DOHH2 (cell line): ENCODE measurements at regions not wholly inside any gene's neighbourhood (a gene's known extent, or its start where the extent isn't known, plus 50 kb on each side); places are given as distances from the start of the nearest gene placed in this dataset.
"Not testable (repeated sequence)": the region's sequence is repeated elsewhere in the genome, so short reads cannot be mapped to it uniquely, and the experiment has no call there.

Source experiments
- CTCF ChIP-seq: fragments of 200-600 bp; sonication (generic); IDR thresholded peaks from one replicate; pipeline ENCODE4 v1.5.1; 2014; ENCODE audit warnings: antibody characterized with exemption, mild to moderate bottlenecking, low read depth, low read length; ENCODE audit not compliant: poor library complexity, severe bottlenecking
- EZH2phosphoT487 ChIP-seq: fragments of 200-600 bp; sonication (generic); IDR thresholded peaks from 2 replicates; pipeline ENCODE4 v1.6.1; 2017; ENCODE audit warnings: borderline replicate concordance, mild to moderate bottlenecking, antibody characterized with exemption, low read length, moderate library complexity, mixed read lengths

DNA sequence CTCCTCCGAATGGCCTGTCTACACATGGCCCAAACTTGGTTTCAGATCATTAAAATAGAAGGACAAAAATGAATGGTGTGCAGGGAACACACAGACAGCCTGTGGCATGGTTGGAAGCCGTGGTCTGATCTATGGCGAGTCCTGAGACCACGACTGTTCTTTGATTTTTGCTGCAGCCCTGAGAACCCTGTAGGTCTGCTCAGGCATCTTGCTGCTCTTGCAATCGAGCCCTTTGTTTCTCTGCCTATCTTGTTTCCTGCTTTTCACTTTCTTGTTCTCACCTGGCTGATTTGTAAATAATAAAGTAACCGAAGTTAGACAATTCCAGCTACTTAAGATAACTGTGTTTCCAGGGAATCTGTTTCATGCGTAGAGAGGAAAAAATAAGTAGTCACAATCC, 54.1 kb upstream of the NBPF9 start:
- not testable (repeated sequence) for TF ChIP-seq CTCF, EZH2phosphoT487
